ENCODE measurements at regions not wholly inside any gene's neighbourhood (a gene's known extent, or its start where the extent isn't known, plus 50 kb on each side); places are given as distances from the start of the nearest gene placed in this dataset.

GRCh38 chr12:114958538-114958937 is 274.6 kb upstream of the TBX3 start:
- TF ChIP-seq CTCF (conservative IDR thresholded peaks at IDR 0.05; ENCODE audit: low read depth, low read length), result no peak
- no peak for TF ChIP-seq EZH2phosphoT487 (IDR thresholded peaks at IDR 0.05; ENCODE audit: borderline replicate concordance, low read length)
- no peak for TF ChIP-seq EZH2 (IDR thresholded peaks at IDR 0.05; ENCODE audit: low read length, unreplicated experiment)
- no TSS peak for BruUV-seq (replicated peaks)
- Histone ChIP-seq H3K4me2 (ENCODE audit: low read length) (no peak overlapping the region), H3K27me3 (ENCODE audit: low read length) (no peaks in the 10 kb centered on the region), H3K9ac (ENCODE audit: low read length) (no peak overlapping the region), H3K9me3 (ENCODE audit: low read length) (no peaks in the 10 kb centered on the region), H3K9me2 (replicated peaks; ENCODE audit: low read length) (no peaks in the 10 kb centered on the region), H3F3A (ENCODE audit: low read length, unreplicated experiment) (no peaks in the 10 kb centered on the region), H3K4me3 (ENCODE audit: low read length) (no peak overlapping the region), H3K27ac (ENCODE audit: low read length) (no peak overlapping the region), H3K4me1 (ENCODE audit: insufficient read depth, low read length) (no peaks in the 10 kb centered on the region), H3K36me3 (ENCODE audit: low read depth, low read length) (no peaks in the 10 kb centered on the region), H2AFZ (ENCODE audit: low read length) (no peak overlapping the region), H3K79me2 (ENCODE audit: low read length) (no peaks in the 10 kb centered on the region), H4K20me1 (ENCODE audit: low read length) (no peaks in the 10 kb centered on the region)
- DNase-seq (no peak), ATAC-seq (no peak)
- intact Hi-C loops (cut with micrococcal nuclease), result no loop called here
- CTCF ChIA-PET, result no interaction called here
- POLR2A ChIA-PET (ENCODE audit: unreplicated experiment), result no interaction called here

- no peaks in the 10 kb centered on the region for H3K9me2 ChIP-seq (replicated peaks; ENCODE audit: low read length)
- POLR2A ChIA-PET (ENCODE audit: unreplicated experiment), result no interaction called here
- no peaks in the 10 kb centered on the region for H3K9me3 ChIP-seq (ENCODE audit: low read length)
- H3K9ac ChIP-seq (ENCODE audit: low read length), result no peak overlapping the region
- intact Hi-C loops (cut with micrococcal nuclease), result no loop called here
- no peaks in the 10 kb centered on the region for H3K27me3 ChIP-seq (ENCODE audit: low read length)
- DNase-seq (no peak), ATAC-seq (no peak)
- no peak overlapping the region for H3K4me3 ChIP-seq (ENCODE audit: low read length)
- no TSS peak for BruUV-seq (replicated peaks)
- TF ChIP-seq EZH2 (IDR thresholded peaks at IDR 0.05; ENCODE audit: low read length, unreplicated experiment), result no peak
- no peak for TF ChIP-seq CTCF (conservative IDR thresholded peaks at IDR 0.05; ENCODE audit: low read depth, low read length)
- no peak for TF ChIP-seq EZH2phosphoT487 (IDR thresholded peaks at IDR 0.05; ENCODE audit: borderline replicate concordance, low read length)
- CTCF ChIA-PET, result no interaction called here
- no peaks in the 10 kb centered on the region for H3K36me3 ChIP-seq (ENCODE audit: low read depth, low read length)
- no peaks in the 10 kb centered on the region for H3K79me2 ChIP-seq (ENCODE audit: low read length)
- H3F3A ChIP-seq (ENCODE audit: low read length, unreplicated experiment), result no peaks in the 10 kb centered on the region
- H3K4me1 ChIP-seq (ENCODE audit: insufficient read depth, low read length), result no peaks in the 10 kb centered on the region
- no peak overlapping the region for H3K4me2 ChIP-seq (ENCODE audit: low read length)
- no peak overlapping the region for H3K27ac ChIP-seq (ENCODE audit: low read length)
- H4K20me1 ChIP-seq (ENCODE audit: low read length), result no peaks in the 10 kb centered on the region
- H2AFZ ChIP-seq (ENCODE audit: low read length), result no peak overlapping the region
Observed at GRCh38 chr12:114957225-114957624, 273.2 kb upstream of the TBX3 start.

- intact Hi-C loops (cut with micrococcal nuclease), result no loop called here
- DNase-seq, result peak; percentile 20
- no peaks in the 10 kb centered on the region for H3F3A ChIP-seq (ENCODE audit: low read length, unreplicated experiment)
- H2AFZ ChIP-seq (ENCODE audit: low read length), result no peak overlapping the region
- H3K27me3 ChIP-seq (ENCODE audit: low read length), result no peaks in the 10 kb centered on the region
- no peaks in the 10 kb centered on the region for H3K4me1 ChIP-seq (ENCODE audit: insufficient read depth, low read length)
- H3K9ac ChIP-seq (ENCODE audit: low read length), result no peak overlapping the region
- no peaks in the 10 kb centered on the region for H4K20me1 ChIP-seq (ENCODE audit: low read length)
- no peaks in the 10 kb centered on the region for H3K9me2 ChIP-seq (replicated peaks; ENCODE audit: low read length)
- no peak overlapping the region for H3K4me2 ChIP-seq (ENCODE audit: low read length)
- no peaks in the 10 kb centered on the region for H3K79me2 ChIP-seq (ENCODE audit: low read length)
- ATAC-seq, result no peak
- H3K27ac ChIP-seq (ENCODE audit: low read length), result no peak overlapping the region
- no peak overlapping the region for H3K4me3 ChIP-seq (ENCODE audit: low read length)
- POLR2A ChIA-PET (ENCODE audit: unreplicated experiment), result no interaction called here
- TF ChIP-seq EZH2 (IDR thresholded peaks at IDR 0.05; ENCODE audit: low read length, unreplicated experiment) (no peak), EZH2phosphoT487 (IDR thresholded peaks at IDR 0.05; ENCODE audit: borderline replicate concordance, low read length) (no peak), CTCF (conservative IDR thresholded peaks at IDR 0.05; ENCODE audit: low read depth, low read length) (no peak)
- H3K36me3 ChIP-seq (ENCODE audit: low read depth, low read length), result no peaks in the 10 kb centered on the region
- H3K9me3 ChIP-seq (ENCODE audit: low read length), result no peaks in the 10 kb centered on the region
- CTCF ChIA-PET, result no interaction called here
- no TSS peak for BruUV-seq (replicated peaks)
Observed at GRCh38 chr12:114955414-114956014, 271.5 kb upstream of the TBX3 start.
